ENCODE measurements at regions not wholly inside any gene's neighbourhood (a gene's known extent, or its start where the extent isn't known, plus 50 kb on each side); places are given as distances from the start of the nearest gene placed in this dataset.
"Not testable (repeated sequence)": the region's sequence is repeated elsewhere in the genome, so short reads cannot be mapped to it uniquely, and the experiment has no call there.

DNA sequence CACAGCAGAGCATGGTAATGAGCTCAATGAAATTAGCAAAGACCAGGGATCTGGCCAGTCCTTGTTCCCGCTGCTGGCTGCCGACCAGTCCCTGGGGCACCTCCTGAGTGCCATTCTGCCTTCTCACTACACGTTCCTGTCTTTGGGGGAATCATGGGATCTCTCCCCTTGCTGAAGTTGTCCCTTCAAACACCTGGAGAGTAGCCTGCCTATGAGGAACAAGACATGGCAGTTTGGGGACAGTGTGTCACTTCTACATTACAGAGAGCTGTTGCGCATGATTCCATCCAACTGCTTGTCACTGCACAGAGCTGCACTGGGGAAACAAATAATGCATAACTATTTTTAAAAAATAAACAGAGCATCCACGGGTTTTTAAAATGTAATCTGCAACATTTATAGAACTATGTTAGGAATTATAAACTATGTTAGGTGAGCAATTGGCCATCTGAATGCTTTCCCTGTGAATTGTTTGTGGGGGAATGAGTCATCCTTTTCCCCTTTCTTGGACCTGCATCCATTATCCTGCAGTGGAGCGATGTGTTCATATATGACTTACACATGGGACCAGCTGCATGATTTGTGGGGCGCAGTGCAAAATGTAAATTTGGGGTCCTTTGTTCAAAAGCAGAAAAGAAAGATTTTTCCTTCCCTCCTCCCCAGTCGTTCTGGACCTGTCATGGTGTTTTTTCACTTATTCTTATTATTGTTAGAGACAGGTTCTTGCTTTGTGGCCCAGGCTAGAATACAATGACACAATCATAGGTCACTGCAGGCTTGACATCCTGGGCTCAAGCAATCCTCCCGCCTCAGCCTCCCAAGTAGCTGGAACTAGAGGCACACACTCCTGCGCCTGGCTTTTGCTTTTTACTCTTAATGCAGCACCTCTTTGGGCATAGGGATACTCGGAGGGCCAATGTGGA, 115.0 kb upstream of the TBL1X start:
- no peak for DNase-seq

GRCh38 chrX:9351126-9351525, 113.7 kb upstream of the TBL1X start:
- DNase-seq: no peak

GRCh38 chrX:9352243-9352642, 112.6 kb upstream of the TBL1X start:
- no peak for DNase-seq

DNA sequence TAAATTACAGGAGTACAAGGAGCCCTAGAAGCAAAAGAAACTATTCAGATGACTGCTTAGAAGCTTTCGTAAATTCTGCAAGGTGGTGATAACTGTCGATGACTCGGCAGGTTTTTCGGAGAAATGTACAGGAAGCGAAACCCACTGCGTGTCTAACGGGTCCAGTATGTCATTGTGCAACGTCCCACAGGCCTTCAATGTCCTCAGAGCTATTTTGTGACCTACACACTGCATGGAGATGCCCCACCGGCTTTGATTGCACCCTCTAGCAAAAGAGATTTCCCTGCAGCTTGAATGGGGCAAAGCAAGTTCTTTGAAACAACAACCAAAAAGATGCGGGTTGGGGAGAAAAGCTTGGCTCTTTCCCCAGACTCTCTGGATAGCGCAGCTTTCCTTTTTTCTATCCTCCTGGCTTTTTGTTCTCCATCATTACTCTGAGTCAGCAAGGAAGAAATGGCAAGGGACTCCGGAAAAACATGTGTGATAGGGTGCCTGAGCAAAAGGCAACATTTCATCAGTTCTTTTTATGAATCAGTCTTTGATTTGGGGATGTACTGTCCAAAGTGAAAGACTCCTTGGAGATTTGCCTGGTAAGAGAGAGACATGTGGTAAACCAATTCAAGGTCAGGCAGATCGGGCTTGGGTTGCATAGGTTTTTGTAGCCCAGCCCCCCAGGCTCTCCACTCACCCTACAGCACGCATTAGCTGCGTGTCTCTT, 112.0 kb upstream of the TBL1X start:
- no peak for DNase-seq

DNA sequence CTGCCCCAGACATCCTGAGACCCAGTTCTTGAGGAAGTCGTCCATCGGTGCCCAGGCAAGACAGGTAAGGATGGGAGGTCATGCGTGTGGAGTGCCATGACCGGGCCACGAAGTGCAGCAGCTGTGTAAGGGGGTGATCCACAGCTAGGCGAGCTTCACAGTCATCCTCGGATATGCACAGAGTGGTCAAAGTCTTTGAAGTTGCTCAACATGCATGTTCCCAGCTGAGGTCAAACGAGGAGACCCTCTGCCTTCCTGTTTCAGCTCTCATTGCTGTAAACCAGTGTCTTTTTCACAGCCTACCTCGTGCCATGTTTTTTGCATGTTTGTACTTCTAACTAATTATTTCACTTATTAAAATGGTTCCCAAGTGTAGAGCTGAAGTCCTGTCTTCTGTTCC, 109.9 kb upstream of the TBL1X start:
- DNase-seq: no peak

- no peak for DNase-seq
These were observed 109.1 kb upstream of the TBL1X start for GRCh38 chrX:9355739-9356138.

DNA sequence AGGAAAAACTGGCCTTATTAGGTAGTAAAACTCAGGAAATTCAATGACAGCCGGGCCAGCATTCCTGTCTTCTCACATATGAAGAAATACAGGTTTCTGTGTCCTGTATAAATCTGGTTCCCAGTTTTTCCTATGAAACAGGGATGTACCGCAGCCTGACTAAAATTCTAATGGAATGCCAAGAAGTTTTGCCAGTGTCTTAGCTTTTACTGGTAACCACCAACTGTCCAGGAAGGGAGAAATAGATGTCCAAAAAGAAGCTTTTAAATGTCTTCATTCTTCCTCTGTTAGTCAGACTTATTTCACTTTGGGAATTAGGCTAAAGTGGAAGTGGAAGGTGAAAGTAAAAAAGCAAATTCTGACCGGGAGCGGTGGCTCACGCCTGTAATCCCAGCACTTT, 108.0 kb upstream of the TBL1X start:
- DNase-seq: no peak

- DNase-seq: no peak
These were observed 107.2 kb upstream of the TBL1X start for GRCh38 chrX:9357518-9358114.

DNA sequence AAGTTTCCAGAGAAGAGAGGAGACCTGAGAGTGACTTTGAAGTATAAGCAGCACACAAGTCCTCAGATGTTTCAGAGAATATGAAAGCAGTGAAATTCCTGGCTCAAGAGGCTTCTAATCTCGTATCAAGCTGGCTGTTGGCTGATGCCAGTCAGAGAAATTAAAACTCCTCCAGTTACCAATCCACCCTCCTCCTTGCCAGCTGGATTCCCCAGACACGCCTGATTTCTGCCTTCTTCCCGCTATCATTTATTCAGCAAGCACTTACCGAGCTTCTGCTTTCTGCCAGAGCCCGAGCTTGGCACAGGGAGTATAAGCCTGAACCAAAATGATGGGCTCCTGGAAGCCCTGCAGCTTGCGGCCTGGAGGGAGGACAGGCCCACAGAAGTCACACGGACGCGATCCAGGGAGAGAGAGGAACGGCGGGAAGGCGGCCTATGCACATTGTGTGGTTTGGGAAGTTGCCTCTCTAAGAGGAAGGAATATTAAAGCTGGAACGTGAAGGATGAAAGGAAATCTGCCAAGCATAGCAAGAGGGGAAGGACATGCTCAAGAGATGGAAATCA, 102.4 kb upstream of the TBL1X start:
- DNase-seq: no peak

DNA sequence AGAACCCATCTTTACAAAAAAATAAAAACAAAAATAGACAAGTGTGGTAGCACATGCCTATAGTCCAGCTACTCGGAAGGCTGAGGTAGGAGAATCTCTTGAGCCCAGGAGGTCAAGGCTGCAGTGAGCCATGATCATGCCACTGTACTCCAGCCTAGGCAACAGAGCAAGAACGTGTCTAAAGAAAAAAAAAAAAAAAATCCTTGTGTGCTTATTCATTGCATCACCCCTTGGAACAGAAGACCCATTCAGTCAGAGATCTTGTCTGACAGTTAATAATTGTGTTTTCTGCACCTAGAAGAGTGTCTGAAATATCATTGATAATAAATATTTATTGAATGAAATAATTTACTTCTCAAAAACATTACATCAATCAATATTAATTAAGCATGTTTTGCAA, 97.4 kb upstream of the TBL1X start:
- DNase-seq: no peak

GRCh38 chrX:9368262-9368661, 96.6 kb upstream of the TBL1X start:
- DNase-seq: no peak

DNA sequence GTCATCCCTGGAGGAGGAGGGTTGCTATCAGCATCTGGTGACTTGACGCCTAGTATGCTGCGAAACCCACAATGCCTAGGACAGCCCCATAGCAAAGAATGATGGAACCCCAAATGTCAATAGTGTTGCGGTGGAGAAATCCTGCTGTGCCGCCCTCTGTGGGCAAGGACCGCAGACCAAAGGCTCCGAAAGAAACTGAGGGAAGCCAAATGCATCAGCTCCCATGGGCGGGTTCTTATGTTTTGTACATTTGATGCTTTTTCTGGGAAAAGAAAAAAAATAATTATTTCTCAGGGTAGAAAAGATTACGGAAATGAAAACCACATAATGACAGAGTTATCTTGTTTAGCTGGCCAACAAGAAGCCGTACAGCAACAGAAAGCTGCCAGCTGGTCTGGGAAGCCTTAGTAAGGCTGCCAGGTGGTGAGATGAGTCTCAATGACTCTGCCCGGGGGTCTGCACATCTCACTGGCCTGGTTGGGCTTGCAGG, 95.0 kb upstream of the TBL1X start:
- no peak for DNase-seq

DNA sequence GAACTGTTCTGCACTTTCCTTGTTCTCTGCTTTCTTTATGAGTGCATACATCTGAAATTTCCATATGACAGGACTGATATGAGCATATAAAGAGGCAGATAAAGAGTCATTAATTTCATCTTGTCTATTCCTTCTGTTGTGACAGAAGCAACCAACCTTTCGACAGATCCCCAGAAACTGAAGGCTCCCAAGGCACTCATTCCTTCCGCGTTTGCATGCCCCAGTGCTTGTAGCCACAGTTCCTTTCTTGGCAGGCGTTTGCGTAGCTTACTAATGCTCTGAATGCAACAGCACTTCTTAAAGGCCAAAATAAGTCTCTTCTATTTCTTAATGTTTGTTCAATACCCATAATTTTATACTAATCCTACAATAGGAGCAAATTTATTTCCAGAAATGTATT, 94.0 kb upstream of the TBL1X start:
- no peak for DNase-seq

DNA sequence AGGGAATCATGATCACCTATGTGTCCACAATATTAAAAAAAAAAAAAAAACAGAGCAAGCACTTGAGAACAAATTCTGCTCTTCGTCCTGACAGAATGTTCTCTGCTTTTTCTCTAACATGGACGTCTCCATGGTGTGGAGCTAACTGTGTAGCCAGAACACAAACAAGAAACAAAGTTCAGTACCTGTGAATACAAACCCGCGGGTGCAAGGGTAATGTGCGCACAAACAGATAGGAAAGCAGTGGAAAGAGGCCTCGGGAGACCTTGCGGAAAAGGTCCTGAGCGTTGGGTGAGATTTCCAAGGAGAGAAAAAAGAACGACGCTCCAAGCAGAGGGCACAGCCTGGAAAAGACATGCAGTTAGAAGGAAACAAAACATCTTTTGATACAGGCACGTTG, 92.0 kb upstream of the TBL1X start:
- DNase-seq: no peak

- no peak for DNase-seq
These were observed 91.1 kb upstream of the TBL1X start for GRCh38 chrX:9373789-9374188.

- no peak for DNase-seq
These were observed 90.3 kb upstream of the TBL1X start for GRCh38 chrX:9374555-9374954.

- no peak for DNase-seq
These were observed 88.7 kb upstream of the TBL1X start for GRCh38 chrX:9376111-9376510.

DNA sequence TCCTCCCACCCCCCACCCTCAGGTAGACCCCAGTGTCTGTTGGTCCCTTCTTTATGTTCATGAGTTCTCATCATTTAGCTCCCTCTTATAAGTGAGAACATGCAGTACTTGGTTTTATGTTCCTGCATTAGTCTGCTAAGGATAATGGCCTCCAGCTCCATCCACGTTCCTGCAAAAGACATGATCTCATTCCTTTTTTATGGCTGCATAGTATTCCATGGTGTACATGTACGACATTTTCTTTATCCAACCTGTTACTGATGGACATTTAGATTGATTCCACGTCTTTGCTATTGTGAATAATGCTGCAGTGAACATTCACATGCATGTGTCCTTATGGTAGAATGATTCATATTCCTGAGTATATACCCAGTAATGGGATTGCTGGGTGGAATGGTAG, 87.6 kb upstream of the TBL1X start:
- not testable (repeated sequence) for DNase-seq

GRCh38 chrX:9378980-9379696, 85.7 kb upstream of the TBL1X start:
- no peak for DNase-seq

DNA sequence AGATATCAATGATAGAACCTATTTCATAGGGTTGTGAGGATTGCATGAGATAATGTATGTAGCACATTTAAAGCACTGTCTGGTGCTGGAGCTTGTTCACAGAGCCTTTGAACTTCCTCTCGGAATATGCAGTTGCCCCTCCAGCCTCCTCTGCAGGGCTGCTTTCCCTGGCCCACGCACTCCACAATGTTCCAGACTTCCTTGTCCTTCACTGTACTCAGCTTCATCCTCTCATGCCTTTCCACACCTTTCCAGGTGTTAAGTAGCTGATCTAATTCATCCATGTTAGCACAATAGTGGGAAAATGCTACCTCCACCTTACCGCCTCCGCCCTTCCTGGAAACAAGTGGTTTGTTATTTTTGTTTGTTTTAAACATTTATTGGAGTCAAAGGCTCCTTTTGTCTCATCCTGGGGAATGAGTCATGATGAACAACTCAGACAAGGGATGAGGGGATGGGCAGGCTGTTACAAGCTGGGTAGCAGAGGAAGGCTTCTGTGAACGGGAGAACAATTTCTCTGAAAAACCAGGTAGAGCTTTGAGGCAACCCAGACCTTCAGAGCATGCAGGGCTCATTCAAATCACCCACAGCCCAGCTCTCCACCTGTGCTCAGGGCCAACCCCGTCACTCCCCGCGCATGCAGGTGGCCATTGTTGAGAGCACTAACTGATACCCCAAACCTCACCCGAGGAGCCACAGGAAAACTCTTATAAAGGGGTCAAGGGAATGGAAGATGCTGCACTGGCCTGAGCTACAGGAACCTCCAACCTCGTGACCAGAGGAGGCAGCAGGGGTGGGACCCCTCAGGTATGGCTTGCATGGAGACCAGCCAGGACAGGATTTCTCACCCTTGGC, 84.9 kb upstream of the TBL1X start:
- DNase-seq: no peak

DNA sequence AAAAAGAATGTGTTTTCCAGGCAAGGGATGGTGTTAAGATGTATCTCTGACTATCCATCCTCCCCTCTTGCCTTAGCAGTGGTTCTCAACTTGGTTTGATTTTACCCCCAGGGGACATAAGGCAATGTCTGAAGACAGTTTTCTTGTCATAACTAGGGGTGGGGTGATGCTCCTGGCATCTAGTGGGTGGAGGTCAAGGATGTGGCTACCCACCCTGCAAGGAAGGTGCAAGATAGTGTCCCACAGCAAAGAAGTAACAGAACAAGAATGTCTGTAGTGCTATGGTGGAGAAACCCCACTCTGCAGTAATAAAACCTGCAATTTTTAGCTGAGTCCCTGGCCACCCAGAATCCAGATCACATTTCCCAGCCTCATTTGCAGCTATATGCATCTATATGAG, 81.2 kb upstream of the TBL1X start:
- DNase-seq: no peak

DNA sequence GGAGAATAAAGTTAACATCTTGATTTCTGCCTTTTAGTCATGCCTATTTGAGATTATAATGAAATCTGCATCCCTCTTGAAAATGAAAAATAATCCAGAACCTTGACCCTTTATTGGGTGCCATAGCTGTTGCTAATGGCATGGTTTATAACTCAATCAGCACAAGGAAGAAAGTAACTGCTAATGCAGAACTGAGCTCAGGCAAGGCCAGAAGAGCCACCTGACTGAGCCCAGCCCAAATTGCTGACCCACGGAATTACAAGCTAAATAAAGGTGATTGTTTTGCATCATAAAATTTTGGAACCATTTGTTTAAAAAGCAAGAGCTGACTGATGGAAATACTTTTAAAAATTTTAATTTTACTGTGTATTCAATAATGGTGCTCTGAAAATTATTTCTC, 76.4 kb upstream of the TBL1X start:
- no peak for DNase-seq
